ENCODE measurements at regions not wholly inside any gene's neighbourhood (a gene's known extent, or its start where the extent isn't known, plus 50 kb on each side); places are given as distances from the start of the nearest gene placed in this dataset.

DNA sequence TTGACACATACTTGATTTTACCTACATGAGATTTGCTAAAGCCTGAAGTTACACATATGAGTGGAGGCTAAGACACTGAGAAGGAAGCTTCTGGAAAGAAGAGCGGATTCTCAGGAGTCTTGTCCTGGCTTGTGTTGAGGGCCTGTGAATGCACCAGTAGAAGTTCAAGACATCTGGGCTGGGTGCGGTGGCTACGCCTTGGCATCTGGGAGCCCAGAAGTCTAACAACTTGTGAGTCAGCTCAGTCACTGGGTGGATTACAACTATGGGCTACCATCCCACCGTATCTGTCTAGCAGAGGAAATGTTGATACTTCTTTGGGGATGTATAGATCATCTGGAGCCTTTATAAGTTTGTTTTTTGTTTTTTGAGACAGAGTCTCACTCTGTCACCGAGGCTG is 375.6 kb upstream of the SMIM31 start:
- TF ChIP-seq, protein P1, sequence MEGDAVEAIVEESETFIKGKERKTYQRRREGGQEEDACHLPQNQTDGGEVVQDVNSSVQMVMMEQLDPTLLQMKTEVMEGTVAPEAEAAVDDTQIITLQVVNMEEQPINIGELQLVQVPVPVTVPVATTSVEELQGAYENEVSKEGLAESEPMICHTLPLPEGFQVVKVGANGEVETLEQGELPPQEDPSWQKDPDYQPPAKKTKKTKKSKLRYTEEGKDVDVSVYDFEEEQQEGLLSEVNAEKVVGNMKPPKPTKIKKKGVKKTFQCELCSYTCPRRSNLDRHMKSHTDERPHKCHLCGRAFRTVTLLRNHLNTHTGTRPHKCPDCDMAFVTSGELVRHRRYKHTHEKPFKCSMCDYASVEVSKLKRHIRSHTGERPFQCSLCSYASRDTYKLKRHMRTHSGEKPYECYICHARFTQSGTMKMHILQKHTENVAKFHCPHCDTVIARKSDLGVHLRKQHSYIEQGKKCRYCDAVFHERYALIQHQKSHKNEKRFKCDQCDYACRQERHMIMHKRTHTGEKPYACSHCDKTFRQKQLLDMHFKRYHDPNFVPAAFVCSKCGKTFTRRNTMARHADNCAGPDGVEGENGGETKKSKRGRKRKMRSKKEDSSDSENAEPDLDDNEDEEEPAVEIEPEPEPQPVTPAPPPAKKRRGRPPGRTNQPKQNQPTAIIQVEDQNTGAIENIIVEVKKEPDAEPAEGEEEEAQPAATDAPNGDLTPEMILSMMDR (IDR thresholded peaks at IDR 0.05): no peak
- TF ChIP-seq POLR2AphosphoS5 (IDR thresholded peaks at IDR 0.05) (no peak), POLR2A (IDR thresholded peaks at IDR 0.05) (no peak)

All from stomach (tissue), 4 donors.